VCaP (cell line): ENCODE measurements at regions not wholly inside any gene's neighbourhood (a gene's known extent, or its start where the extent isn't known, plus 50 kb on each side); places are given as distances from the start of the nearest gene placed in this dataset.
"Not testable (repeated sequence)": the region's sequence is repeated elsewhere in the genome, so short reads cannot be mapped to it uniquely, and the experiment has no call there.

ENCODE experiments used
- H3K27ac ChIP-seq: fragments of 450-650 bp; 2 replicates; pipeline ENCODE4 v1.5.1; 2017
- CTCF ChIP-seq: fragments of 450-650 bp; conservative IDR thresholded peaks from 2 replicates; pipeline ENCODE4 v1.5.1; 2017; ENCODE audit warnings: mild to moderate bottlenecking, moderate library complexity

- no peak overlapping the region for H3K27ac ChIP-seq
- no peak for TF ChIP-seq CTCF
These were observed 81.1 kb downstream of the UFM1 start for GRCh38 chr13:38430796-38431195.

GRCh38 chr13:38440666-38441065 lies 91.0 kb downstream of the UFM1 start:
- no peak for TF ChIP-seq CTCF
- no peak overlapping the region for H3K27ac ChIP-seq

- no peak overlapping the region for H3K27ac ChIP-seq
- TF ChIP-seq CTCF, result no peak
These were observed 95.3 kb downstream of the UFM1 start for GRCh38 chr13:38444904-38445303.

- no peak for TF ChIP-seq CTCF
- H3K27ac ChIP-seq, result no peak overlapping the region
These were observed 103.0 kb downstream of the UFM1 start for GRCh38 chr13:38452656-38453055.

- no peak overlapping the region for H3K27ac ChIP-seq
- TF ChIP-seq CTCF, result no peak
These were observed 113.0 kb downstream of the UFM1 start for GRCh38 chr13:38462605-38463004.

- TF ChIP-seq CTCF, result no peak
These were observed 113.4 kb downstream of the UFM1 start for GRCh38 chr13:38463048-38463447.

GRCh38 chr13:38472411-38472810 lies 122.8 kb downstream of the UFM1 start:
- H3K27ac ChIP-seq, result not testable (repeated sequence)

More at GRCh38 chr13:38463048-38463447, 113.4 kb downstream of the UFM1 start:
- H3K27ac ChIP-seq, result no peak overlapping the region

- TF ChIP-seq CTCF, result no peak
- no peak overlapping the region for H3K27ac ChIP-seq
These were observed 123.7 kb downstream of the UFM1 start for GRCh38 chr13:38473305-38473704.
